WTC11 (cell line): ENCODE measurements at regions not wholly inside any gene's neighbourhood (a gene's known extent, or its start where the extent isn't known, plus 50 kb on each side); places are given as distances from the start of the nearest gene placed in this dataset.

Source experiments
- ATAC-seq: fragments of 200-7000 bp; cut with Tn5 transposase; 2 replicates; pipeline ENCODE4 v1.10.0; 2021; ENCODE audit warnings: mild to moderate bottlenecking, moderate library complexity
- CTCF ChIA-PET: fragments of 300-600 bp; sonication (Branson Sonifier 250); formaldehyde crosslinking; loops from one replicate; lab custom pipeline; 2021; ENCODE audit warnings: antibody characterized with exemption; lab: Charles Lee
- POLR2A ChIA-PET: fragments of 350-600 bp; sonication (Branson Sonifier 250); formaldehyde crosslinking; loops from one replicate; lab custom pipeline; 2021; ENCODE audit warnings: antibody characterized with exemption; lab: Charles Lee
- DNase-seq: peaks from one replicate; pipeline ENCODE4 v3.0.0; 2021; ENCODE audit warnings: low spot score
- H3K27ac Mint-ChIP-seq: 2 replicates; pipeline ENCODE4 v1.8.0; 2021; ENCODE audit warnings: mixed read lengths
- H3K27me3 Mint-ChIP-seq: 2 replicates; pipeline ENCODE4 v1.8.0; 2021; ENCODE audit warnings: low read depth, mild to moderate bottlenecking, moderate library complexity, mixed read lengths
- H3K36me3 Mint-ChIP-seq: 2 replicates; pipeline ENCODE4 v1.8.0; 2021; ENCODE audit warnings: mixed read lengths
- H3K4me1 Mint-ChIP-seq: 2 replicates; pipeline ENCODE4 v1.8.0; 2022; ENCODE audit warnings: mixed read lengths
- H3K4me3 Mint-ChIP-seq: 2 replicates; pipeline ENCODE4 v1.8.0; 2021; ENCODE audit warnings: mild to moderate bottlenecking, moderate library complexity, mixed read lengths
- H3K9me3 Mint-ChIP-seq: 2 replicates; pipeline ENCODE4 v1.8.0; 2021; ENCODE audit warnings: mixed read lengths
- ATF6 ChIP-seq: sonication (generic); formaldehyde crosslinking; IDR thresholded peaks from 2 replicates; pipeline ENCODE4 v1.8.1; 2023; ENCODE audit warnings: mild to moderate bottlenecking, missing genetic modification reagents
- CBFB ChIP-seq: sonication (generic); formaldehyde crosslinking; IDR thresholded peaks from 2 replicates; pipeline ENCODE4 v1.8.1; 2022; ENCODE audit warnings: mild to moderate bottlenecking, low read depth, missing genetic modification reagents
- CDX4 ChIP-seq: fragments of 250-450 bp; sonication (Bioruptor Pico); IDR thresholded peaks from 2 replicates; pipeline ENCODE4 v1.9.0; 2021; ENCODE audit warnings: moderate library complexity, mild to moderate bottlenecking, inconsistent platforms, borderline replicate concordance
- ELF4 ChIP-seq: sonication (generic); formaldehyde crosslinking; IDR thresholded peaks from 2 replicates; pipeline ENCODE4 v1.8.1; 2022; ENCODE audit warnings: low read depth, mild to moderate bottlenecking, moderate library complexity, missing genetic modification reagents
- ETV6 ChIP-seq: sonication (generic); formaldehyde crosslinking; IDR thresholded peaks from 2 replicates; pipeline ENCODE4 v1.8.1; 2022; ENCODE audit warnings: mild to moderate bottlenecking, missing genetic modification reagents
- GABPB1 ChIP-seq: sonication (generic); formaldehyde crosslinking; IDR thresholded peaks from 2 replicates; pipeline ENCODE4 v1.8.1; 2023; ENCODE audit warnings: mild to moderate bottlenecking, missing genetic modification reagents
- IRF2 ChIP-seq: sonication (generic); formaldehyde crosslinking; IDR thresholded peaks from 2 replicates; pipeline ENCODE4 v1.8.0; 2022; ENCODE audit warnings: low read depth, missing genetic modification reagents, borderline replicate concordance
- NFATC4 ChIP-seq: fragments of 250-450 bp; sonication (Bioruptor Pico); IDR thresholded peaks from 2 replicates; pipeline ENCODE4 v1.9.0; 2021; ENCODE audit warnings: mild to moderate bottlenecking
- NFE2L1 ChIP-seq: sonication (generic); formaldehyde crosslinking; IDR thresholded peaks from 2 replicates; pipeline ENCODE4 v1.8.1; 2023; ENCODE audit warnings: missing genetic modification reagents
- NR1H2 ChIP-seq: sonication (generic); formaldehyde crosslinking; IDR thresholded peaks from 2 replicates; pipeline ENCODE4 v1.9.0; 2021; ENCODE audit warnings: mild to moderate bottlenecking, moderate library complexity, missing genetic modification reagents
- NR3C1 ChIP-seq: sonication (generic); formaldehyde crosslinking; conservative IDR thresholded peaks from 2 replicates; pipeline ENCODE4 v1.8.1; 2023; ENCODE audit warnings: low read depth, mild to moderate bottlenecking, missing genetic modification reagents
- ZNF232 ChIP-seq: sonication (generic); formaldehyde crosslinking; IDR thresholded peaks from 2 replicates; pipeline ENCODE4 v1.8.0; 2022; ENCODE audit warnings: mild to moderate bottlenecking, missing genetic modification reagents
- ZNF317 ChIP-seq: sonication (generic); formaldehyde crosslinking; IDR thresholded peaks from 2 replicates; pipeline ENCODE4 v1.8.1; 2023; ENCODE audit warnings: low read depth, mild to moderate bottlenecking, moderate library complexity, missing genetic modification reagents, borderline replicate concordance
- ZNF396 ChIP-seq: fragments of 250-450 bp; sonication (Bioruptor Pico); IDR thresholded peaks from 2 replicates; pipeline ENCODE4 v1.8.0; 2021; ENCODE audit warnings: mild to moderate bottlenecking, moderate library complexity, borderline replicate concordance
- ZNF423 ChIP-seq: fragments of 250-450 bp; sonication (Bioruptor Pico); IDR thresholded peaks from 2 replicates; pipeline ENCODE4 v2.1.2; 2022; ENCODE audit warnings: mild to moderate bottlenecking, moderate library complexity
- ZSCAN18 ChIP-seq: fragments of 250-450 bp; sonication (Bioruptor Pico); IDR thresholded peaks from 2 replicates; pipeline ENCODE4 v2.1.2; 2022; ENCODE audit warnings: mild to moderate bottlenecking, moderate library complexity
- TF ChIP-seq, protein P1 (sequence below): fragments of 250-450 bp; sonication (Bioruptor Pico); IDR thresholded peaks from 2 replicates; pipeline ENCODE4 v1.9.0; 2021; ENCODE audit warnings: mild to moderate bottlenecking, borderline replicate concordance
- TF ChIP-seq, protein P2 (sequence below): fragments of 250-450 bp; sonication (Bioruptor Pico); conservative IDR thresholded peaks from 2 replicates; pipeline ENCODE4 v1.9.0; 2021; ENCODE audit warnings: mild to moderate bottlenecking
- TF ChIP-seq, protein P3 (sequence below): sonication (generic); formaldehyde crosslinking; IDR thresholded peaks from 2 replicates; pipeline ENCODE4 v1.8.1; 2022; ENCODE audit warnings: low read depth, missing genetic modification reagents, borderline replicate concordance

GRCh38 chr15:58374147-58374546 is 57.6 kb upstream of the LIPC start:
- peaks cover 25% of the 10 kb centered on the region for H3K36me3 Mint-ChIP-seq
- POLR2A ChIA-PET: no interaction called here

GRCh38 chr15:58377193-58377592 is 54.6 kb upstream of the LIPC start:
- no peaks in the 10 kb centered on the region; the same call in 1 of the 2 replicates for H3K27me3 Mint-ChIP-seq
- DNase-seq (no peak), ATAC-seq (no peak)
- ChIA-PET POLR2A (no interaction called here), CTCF (no interaction called here)
- no peak for TF ChIP-seq IRF2 (CRISPR knock-in tag)
- TF ChIP-seq ZNF232: no peak
- no peak for TF ChIP-seq CBFB (CRISPR knock-in tag)
- no peak for TF ChIP-seq ZNF317 (CRISPR knock-in tag)
- no peak for TF ChIP-seq NR3C1
- TF ChIP-seq NFE2L1 (CRISPR knock-in tag): no peak
- TF ChIP-seq ETV6 (CRISPR knock-in tag): no peak
- peaks cover 9% of the 10 kb centered on the region for H3K36me3 Mint-ChIP-seq
- no peak overlapping the region for H3K4me3 Mint-ChIP-seq
- H3K9me3 Mint-ChIP-seq: peaks cover 32% of the 10 kb centered on the region
- H3K27ac Mint-ChIP-seq: no peak overlapping the region
- no peaks in the 10 kb centered on the region for H3K4me1 Mint-ChIP-seq

More at GRCh38 chr15:58374147-58374546, 57.6 kb upstream of the LIPC start:
- H3K27ac Mint-ChIP-seq: no peak overlapping the region
- no peak for ATAC-seq
- TF ChIP-seq ZNF423: no peak
- TF ChIP-seq, all 79 proteins: peak for 0
- no peak for DNase-seq
- H3K4me1 Mint-ChIP-seq: no peaks in the 10 kb centered on the region
- CTCF ChIA-PET: interaction anchor here (1.5 kb wide), 1 partner anchor 9 kb away, joined by 5 read pairs; no protein-coding TSS in a partner anchor
- no peaks in the 10 kb centered on the region for H3K27me3 Mint-ChIP-seq
- H3K4me3 Mint-ChIP-seq: no peak overlapping the region
- H3K9me3 Mint-ChIP-seq: peaks cover 43% of the 10 kb centered on the region

DNA sequence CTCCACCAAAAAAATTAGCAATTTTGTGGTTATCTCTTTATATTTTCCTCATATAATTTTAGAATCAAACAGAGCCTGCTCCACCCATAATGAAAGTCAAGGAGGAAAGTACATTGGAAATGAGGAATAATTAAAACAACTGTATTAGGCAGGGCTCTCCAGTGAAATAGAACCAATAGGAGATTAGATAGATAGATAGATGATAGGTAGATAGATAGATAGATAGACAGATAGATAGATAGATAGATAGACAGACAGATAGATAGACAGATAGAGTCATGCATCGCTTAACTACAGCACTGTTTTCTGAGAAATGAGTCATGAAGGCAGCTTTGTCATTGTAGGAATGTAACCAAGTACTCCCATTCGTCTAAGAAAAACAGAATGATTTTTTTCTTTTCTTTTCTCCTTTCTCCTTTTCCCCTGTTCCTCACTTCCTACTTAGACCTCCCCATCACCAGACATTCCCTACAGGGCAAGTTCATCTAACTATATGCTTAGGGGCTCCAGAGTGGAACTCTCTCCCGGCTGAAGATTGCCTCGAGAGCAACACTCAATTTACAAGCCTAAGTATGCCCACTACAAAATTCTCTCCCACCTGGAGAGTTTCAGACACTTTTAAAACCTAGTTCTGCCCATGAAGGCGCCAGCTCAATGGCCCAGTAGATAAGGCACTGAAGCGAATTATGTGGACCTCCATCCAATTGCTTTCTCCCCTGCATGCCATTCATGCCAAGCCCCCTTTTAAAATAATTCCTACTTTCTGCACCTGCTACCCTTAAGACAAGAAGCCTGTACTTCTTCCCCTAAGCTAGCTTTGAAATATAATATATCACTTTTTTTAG is 53.3 kb upstream of the LIPC start:
- TF ChIP-seq, protein P1, sequence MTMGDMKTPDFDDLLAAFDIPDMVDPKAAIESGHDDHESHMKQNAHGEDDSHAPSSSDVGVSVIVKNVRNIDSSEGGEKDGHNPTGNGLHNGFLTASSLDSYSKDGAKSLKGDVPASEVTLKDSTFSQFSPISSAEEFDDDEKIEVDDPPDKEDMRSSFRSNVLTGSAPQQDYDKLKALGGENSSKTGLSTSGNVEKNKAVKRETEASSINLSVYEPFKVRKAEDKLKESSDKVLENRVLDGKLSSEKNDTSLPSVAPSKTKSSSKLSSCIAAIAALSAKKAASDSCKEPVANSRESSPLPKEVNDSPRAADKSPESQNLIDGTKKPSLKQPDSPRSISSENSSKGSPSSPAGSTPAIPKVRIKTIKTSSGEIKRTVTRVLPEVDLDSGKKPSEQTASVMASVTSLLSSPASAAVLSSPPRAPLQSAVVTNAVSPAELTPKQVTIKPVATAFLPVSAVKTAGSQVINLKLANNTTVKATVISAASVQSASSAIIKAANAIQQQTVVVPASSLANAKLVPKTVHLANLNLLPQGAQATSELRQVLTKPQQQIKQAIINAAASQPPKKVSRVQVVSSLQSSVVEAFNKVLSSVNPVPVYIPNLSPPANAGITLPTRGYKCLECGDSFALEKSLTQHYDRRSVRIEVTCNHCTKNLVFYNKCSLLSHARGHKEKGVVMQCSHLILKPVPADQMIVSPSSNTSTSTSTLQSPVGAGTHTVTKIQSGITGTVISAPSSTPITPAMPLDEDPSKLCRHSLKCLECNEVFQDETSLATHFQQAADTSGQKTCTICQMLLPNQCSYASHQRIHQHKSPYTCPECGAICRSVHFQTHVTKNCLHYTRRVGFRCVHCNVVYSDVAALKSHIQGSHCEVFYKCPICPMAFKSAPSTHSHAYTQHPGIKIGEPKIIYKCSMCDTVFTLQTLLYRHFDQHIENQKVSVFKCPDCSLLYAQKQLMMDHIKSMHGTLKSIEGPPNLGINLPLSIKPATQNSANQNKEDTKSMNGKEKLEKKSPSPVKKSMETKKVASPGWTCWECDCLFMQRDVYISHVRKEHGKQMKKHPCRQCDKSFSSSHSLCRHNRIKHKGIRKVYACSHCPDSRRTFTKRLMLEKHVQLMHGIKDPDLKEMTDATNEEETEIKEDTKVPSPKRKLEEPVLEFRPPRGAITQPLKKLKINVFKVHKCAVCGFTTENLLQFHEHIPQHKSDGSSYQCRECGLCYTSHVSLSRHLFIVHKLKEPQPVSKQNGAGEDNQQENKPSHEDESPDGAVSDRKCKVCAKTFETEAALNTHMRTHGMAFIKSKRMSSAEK: no peak
- TF ChIP-seq, protein P2, sequence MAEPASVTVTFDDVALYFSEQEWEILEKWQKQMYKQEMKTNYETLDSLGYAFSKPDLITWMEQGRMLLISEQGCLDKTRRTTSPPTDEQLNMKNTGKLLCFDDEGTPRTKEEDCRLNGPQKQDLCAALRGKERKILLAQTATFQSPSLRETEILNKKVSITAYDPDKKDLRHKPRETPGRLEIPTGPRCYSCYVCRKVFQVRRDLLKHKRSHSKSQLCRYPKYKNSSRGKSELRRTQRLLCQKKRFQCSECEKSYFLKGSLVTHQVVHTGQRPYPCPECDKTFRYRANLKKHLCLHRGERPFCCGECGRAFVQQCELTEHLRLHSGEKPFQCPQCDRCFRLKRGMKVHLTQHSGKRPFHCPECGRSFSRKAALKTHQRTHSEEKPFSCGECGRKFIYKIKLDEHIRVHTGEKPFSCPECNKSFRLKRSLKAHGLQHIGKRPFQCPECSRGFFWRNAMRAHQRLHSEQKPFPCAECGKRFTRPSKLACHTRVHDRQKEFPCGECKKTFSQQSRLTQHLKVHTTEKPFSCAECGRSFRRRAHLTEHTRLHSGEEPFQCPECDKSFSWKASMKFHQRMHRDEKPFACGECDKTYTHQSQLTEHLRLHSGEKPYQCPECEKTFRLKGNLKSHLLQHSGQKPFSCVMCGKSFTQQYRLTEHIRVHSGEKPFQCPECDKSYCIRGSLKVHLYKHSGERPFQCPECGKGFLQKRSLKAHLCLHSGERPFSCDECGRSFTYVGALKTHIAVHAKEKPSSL (CRISPR knock-in tag): no peak
- TF ChIP-seq NR1H2 (CRISPR knock-in tag) (no peak), ZSCAN18 (CRISPR knock-in tag) (no peak), NFATC4 (CRISPR knock-in tag) (no peak), ATF6 (CRISPR knock-in tag) (no peak), GABPB1 (no peak), CDX4 (CRISPR knock-in tag) (no peak), ELF4 (CRISPR knock-in tag) (no peak), ETV6 (CRISPR knock-in tag) (no peak), ZNF396 (CRISPR knock-in tag) (no peak)
- TF ChIP-seq, protein P3, sequence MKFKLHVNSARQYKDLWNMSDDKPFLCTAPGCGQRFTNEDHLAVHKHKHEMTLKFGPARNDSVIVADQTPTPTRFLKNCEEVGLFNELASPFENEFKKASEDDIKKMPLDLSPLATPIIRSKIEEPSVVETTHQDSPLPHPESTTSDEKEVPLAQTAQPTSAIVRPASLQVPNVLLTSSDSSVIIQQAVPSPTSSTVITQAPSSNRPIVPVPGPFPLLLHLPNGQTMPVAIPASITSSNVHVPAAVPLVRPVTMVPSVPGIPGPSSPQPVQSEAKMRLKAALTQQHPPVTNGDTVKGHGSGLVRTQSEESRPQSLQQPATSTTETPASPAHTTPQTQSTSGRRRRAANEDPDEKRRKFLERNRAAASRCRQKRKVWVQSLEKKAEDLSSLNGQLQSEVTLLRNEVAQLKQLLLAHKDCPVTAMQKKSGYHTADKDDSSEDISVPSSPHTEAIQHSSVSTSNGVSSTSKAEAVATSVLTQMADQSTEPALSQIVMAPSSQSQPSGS (CRISPR knock-in tag): no peak
- TF ChIP-seq, all 79 proteins: peak for 0
- H3K36me3 Mint-ChIP-seq: peaks cover 6% of the 10 kb centered on the region; the same call in 1 of the 2 replicates
- H3K9me3 Mint-ChIP-seq: peaks cover 27% of the 10 kb centered on the region
- ATAC-seq (no peak), DNase-seq (no peak)
- no peak overlapping the region for H3K4me3 Mint-ChIP-seq
- H3K27me3 Mint-ChIP-seq: no peaks in the 10 kb centered on the region; the same call in 1 of the 2 replicates
- ChIA-PET CTCF (no interaction called here), POLR2A (no interaction called here)
- H3K4me1 Mint-ChIP-seq: peaks cover 3% of the 10 kb centered on the region
- no peak overlapping the region for H3K27ac Mint-ChIP-seq
